ENCODE measurements at regions not wholly inside any gene's neighbourhood (a gene's known extent, or its start where the extent isn't known, plus 50 kb on each side); places are given as distances from the start of the nearest gene placed in this dataset.

DNA sequence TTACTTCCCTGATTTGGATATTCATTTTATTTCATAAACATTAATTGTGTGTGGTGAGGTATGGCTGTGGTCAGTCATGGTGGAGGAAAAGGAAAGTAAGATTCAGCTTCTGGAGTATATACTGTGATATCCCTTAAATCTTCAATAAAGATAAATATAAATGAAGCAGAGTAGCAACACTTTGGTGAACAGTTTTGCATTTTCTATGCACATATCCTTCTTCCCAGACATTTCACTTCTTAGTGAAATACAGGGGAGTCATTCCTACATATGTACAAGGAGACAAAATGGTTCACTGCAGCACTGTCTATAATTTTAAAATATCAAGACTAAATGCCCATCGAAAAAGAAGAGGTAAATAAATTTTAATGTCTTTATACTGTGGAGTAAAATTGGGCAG lies 61.3 kb downstream of the DISP1 start:
- TF ChIP-seq, protein P1, sequence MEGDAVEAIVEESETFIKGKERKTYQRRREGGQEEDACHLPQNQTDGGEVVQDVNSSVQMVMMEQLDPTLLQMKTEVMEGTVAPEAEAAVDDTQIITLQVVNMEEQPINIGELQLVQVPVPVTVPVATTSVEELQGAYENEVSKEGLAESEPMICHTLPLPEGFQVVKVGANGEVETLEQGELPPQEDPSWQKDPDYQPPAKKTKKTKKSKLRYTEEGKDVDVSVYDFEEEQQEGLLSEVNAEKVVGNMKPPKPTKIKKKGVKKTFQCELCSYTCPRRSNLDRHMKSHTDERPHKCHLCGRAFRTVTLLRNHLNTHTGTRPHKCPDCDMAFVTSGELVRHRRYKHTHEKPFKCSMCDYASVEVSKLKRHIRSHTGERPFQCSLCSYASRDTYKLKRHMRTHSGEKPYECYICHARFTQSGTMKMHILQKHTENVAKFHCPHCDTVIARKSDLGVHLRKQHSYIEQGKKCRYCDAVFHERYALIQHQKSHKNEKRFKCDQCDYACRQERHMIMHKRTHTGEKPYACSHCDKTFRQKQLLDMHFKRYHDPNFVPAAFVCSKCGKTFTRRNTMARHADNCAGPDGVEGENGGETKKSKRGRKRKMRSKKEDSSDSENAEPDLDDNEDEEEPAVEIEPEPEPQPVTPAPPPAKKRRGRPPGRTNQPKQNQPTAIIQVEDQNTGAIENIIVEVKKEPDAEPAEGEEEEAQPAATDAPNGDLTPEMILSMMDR (IDR thresholded peaks at IDR 0.05; ENCODE audit: borderline replicate concordance, extremely low read depth, low read length, poor library complexity, severe bottlenecking): no peak
- TF ChIP-seq EZH2 (IDR thresholded peaks at IDR 0.05; ENCODE audit: borderline replicate concordance, low read depth, low read length, severe bottlenecking): no peak

All from DND-41 (cell line).